ENCODE measurements at regions not wholly inside any gene's neighbourhood (a gene's known extent, or its start where the extent isn't known, plus 50 kb on each side); places are given as distances from the start of the nearest gene placed in this dataset.

DNA sequence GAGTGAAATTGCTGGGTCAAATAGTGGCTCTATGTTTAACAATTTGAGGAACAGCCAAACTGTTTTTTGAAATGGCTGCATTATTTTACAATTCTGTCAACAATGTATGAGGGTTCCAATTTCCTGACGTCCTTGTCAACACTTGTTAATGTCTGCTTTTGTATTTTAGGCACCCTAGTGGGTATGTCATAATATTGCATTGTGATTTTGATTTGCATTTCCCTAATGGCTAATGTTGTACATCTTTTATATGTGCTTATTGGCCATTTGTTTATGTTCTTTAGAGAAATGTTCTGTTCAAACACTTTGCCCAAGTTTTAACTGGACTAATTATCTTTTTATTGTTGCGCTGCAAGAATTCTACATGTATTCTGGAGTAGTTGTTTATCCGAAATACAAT lies 93.2 kb downstream of the GPR65 start:
- no peak overlapping the region for H3K4me3 ChIP-seq (ENCODE audit: low read depth in 1 of 3, low read length in 3 of 3)
- no peak overlapping the region for H3K27ac ChIP-seq (ENCODE audit: low read depth in 1 of 2, low read length in 2 of 2)
- no peak overlapping the region for H3K9ac ChIP-seq (ENCODE audit: low read depth in 1 of 2, low read length in 2 of 2)
- 86% methylated on average over 3 of the region's 3 CpGs for WGBS
- TF ChIP-seq, protein P1, sequence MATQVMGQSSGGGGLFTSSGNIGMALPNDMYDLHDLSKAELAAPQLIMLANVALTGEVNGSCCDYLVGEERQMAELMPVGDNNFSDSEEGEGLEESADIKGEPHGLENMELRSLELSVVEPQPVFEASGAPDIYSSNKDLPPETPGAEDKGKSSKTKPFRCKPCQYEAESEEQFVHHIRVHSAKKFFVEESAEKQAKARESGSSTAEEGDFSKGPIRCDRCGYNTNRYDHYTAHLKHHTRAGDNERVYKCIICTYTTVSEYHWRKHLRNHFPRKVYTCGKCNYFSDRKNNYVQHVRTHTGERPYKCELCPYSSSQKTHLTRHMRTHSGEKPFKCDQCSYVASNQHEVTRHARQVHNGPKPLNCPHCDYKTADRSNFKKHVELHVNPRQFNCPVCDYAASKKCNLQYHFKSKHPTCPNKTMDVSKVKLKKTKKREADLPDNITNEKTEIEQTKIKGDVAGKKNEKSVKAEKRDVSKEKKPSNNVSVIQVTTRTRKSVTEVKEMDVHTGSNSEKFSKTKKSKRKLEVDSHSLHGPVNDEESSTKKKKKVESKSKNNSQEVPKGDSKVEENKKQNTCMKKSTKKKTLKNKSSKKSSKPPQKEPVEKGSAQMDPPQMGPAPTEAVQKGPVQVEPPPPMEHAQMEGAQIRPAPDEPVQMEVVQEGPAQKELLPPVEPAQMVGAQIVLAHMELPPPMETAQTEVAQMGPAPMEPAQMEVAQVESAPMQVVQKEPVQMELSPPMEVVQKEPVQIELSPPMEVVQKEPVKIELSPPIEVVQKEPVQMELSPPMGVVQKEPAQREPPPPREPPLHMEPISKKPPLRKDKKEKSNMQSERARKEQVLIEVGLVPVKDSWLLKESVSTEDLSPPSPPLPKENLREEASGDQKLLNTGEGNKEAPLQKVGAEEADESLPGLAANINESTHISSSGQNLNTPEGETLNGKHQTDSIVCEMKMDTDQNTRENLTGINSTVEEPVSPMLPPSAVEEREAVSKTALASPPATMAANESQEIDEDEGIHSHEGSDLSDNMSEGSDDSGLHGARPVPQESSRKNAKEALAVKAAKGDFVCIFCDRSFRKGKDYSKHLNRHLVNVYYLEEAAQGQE (IDR thresholded peaks at IDR 0.05): no peak
- TF ChIP-seq EGR1 (IDR thresholded peaks at IDR 0.05; ENCODE audit: low read depth in 2 of 2) (no peak), RXRA (IDR thresholded peaks at IDR 0.05) (no peak), NR2F2 (IDR thresholded peaks at IDR 0.05) (no peak), FOXA1 (IDR thresholded peaks at IDR 0.05) (no peak), YY1 (IDR thresholded peaks at IDR 0.05) (no peak), SP1 (IDR thresholded peaks at IDR 0.05) (no peak), HNF4G (IDR thresholded peaks at IDR 0.05) (no peak), JUND (IDR thresholded peaks at IDR 0.05) (no peak)
- TF ChIP-seq, protein P2, sequence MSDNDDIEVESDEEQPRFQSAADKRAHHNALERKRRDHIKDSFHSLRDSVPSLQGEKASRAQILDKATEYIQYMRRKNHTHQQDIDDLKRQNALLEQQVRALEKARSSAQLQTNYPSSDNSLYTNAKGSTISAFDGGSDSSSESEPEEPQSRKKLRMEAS (IDR thresholded peaks at IDR 0.05): no peak
- no peak for DNase-seq (ENCODE audit: low spot score)
- no peaks in the 10 kb centered on the region for H3K9me3 ChIP-seq (ENCODE audit: control insufficient read depth in 4 of 4, low read length in 3 of 4)
- H3K36me3 ChIP-seq (ENCODE audit: control insufficient read depth in 4 of 4, insufficient read depth in 3 of 4, low read depth in 1 of 4, low read length in 3 of 4): peaks cover 0 to 12% (median 3%) of the 10 kb centered on the region in 4 donors
- no peaks in the 10 kb centered on the region for H3K27me3 ChIP-seq (ENCODE audit: control insufficient read depth in 4 of 4, insufficient read depth in 4 of 4, low read length in 3 of 4)
- no peaks in the 10 kb centered on the region for H3K4me1 ChIP-seq (ENCODE audit: control insufficient read depth in 4 of 4, insufficient read depth in 4 of 4, low read length in 3 of 4)

DNA sequence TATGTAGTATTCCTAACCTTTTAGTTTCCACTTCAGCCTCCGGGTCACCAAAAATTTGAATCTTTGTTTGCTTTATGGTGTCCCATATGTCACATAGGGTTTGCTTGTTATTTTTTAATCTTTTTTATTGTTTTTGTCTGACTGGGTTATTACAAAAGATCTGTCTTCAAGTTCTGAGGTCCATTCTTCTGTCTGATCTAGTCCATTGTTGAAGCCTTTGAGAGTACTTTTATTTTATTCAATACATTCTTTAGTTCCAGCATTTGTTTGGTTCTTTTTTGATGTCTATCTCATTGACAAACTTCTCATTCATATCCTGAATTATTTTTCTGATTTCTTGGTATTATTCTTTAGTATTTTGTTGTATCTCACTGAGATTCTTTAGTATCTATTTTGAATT lies 99.8 kb downstream of the GPR65 start:
- no peak for DNase-seq (ENCODE audit: low spot score)
- Histone ChIP-seq H3K36me3 (ENCODE audit: control insufficient read depth in 4 of 4, insufficient read depth in 3 of 4, low read depth in 1 of 4, low read length in 3 of 4) (peaks cover 0 to 2% (median 0%) of the 10 kb centered on the region in 4 donors), H3K27ac (ENCODE audit: low read depth in 1 of 2, low read length in 2 of 2) (no peak overlapping the region), H3K9me3 (ENCODE audit: control insufficient read depth in 4 of 4, low read length in 3 of 4) (no peaks in the 10 kb centered on the region), H3K4me3 (ENCODE audit: low read depth in 1 of 3, low read length in 3 of 3) (no peak overlapping the region), H3K4me1 (ENCODE audit: control insufficient read depth in 4 of 4, insufficient read depth in 4 of 4, low read length in 3 of 4) (no peaks in the 10 kb centered on the region), H3K9ac (ENCODE audit: low read depth in 1 of 2, low read length in 2 of 2) (no peak overlapping the region), H3K27me3 (ENCODE audit: control insufficient read depth in 4 of 4, insufficient read depth in 4 of 4, low read length in 3 of 4) (no peaks in the 10 kb centered on the region)
- TF ChIP-seq GABPA (IDR thresholded peaks at IDR 0.05 in 1 of 2, conservative IDR thresholded peaks at IDR 0.05 in 1 of 2) (no peak), FOXA2 (IDR thresholded peaks at IDR 0.05) (no peak), FOXA1 (IDR thresholded peaks at IDR 0.05) (no peak), NR2F2 (IDR thresholded peaks at IDR 0.05) (no peak), HNF4G (IDR thresholded peaks at IDR 0.05) (no peak), RXRA (IDR thresholded peaks at IDR 0.05) (no peak), JUND (IDR thresholded peaks at IDR 0.05) (no peak), RAD21 (IDR thresholded peaks at IDR 0.05) (no peak), HNF4A (conservative IDR thresholded peaks at IDR 0.05) (no peak)
- TF ChIP-seq, protein P2 (IDR thresholded peaks at IDR 0.05): no peak
- TF ChIP-seq, protein P3, sequence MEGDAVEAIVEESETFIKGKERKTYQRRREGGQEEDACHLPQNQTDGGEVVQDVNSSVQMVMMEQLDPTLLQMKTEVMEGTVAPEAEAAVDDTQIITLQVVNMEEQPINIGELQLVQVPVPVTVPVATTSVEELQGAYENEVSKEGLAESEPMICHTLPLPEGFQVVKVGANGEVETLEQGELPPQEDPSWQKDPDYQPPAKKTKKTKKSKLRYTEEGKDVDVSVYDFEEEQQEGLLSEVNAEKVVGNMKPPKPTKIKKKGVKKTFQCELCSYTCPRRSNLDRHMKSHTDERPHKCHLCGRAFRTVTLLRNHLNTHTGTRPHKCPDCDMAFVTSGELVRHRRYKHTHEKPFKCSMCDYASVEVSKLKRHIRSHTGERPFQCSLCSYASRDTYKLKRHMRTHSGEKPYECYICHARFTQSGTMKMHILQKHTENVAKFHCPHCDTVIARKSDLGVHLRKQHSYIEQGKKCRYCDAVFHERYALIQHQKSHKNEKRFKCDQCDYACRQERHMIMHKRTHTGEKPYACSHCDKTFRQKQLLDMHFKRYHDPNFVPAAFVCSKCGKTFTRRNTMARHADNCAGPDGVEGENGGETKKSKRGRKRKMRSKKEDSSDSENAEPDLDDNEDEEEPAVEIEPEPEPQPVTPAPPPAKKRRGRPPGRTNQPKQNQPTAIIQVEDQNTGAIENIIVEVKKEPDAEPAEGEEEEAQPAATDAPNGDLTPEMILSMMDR (IDR thresholded peaks at IDR 0.05; ENCODE audit: low read depth, low read length, missing input control): no peak
- TF ChIP-seq, protein P1 (IDR thresholded peaks at IDR 0.05): no peak
- TF ChIP-seq, protein P4, sequence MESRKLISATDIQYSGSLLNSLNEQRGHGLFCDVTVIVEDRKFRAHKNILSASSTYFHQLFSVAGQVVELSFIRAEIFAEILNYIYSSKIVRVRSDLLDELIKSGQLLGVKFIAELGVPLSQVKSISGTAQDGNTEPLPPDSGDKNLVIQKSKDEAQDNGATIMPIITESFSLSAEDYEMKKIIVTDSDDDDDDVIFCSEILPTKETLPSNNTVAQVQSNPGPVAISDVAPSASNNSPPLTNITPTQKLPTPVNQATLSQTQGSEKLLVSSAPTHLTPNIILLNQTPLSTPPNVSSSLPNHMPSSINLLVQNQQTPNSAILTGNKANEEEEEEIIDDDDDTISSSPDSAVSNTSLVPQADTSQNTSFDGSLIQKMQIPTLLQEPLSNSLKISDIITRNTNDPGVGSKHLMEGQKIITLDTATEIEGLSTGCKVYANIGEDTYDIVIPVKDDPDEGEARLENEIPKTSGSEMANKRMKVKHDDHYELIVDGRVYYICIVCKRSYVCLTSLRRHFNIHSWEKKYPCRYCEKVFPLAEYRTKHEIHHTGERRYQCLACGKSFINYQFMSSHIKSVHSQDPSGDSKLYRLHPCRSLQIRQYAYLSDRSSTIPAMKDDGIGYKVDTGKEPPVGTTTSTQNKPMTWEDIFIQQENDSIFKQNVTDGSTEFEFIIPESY (IDR thresholded peaks at IDR 0.05): no peak
- 96% methylated on average over 1 of the region's 1 CpG for WGBS
